HG02973 (cell line): ENCODE measurements at regions not wholly inside any gene's neighbourhood (a gene's known extent, or its start where the extent isn't known, plus 50 kb on each side); places are given as distances from the start of the nearest gene placed in this dataset.
"Not testable (repeated sequence)": the region's sequence is repeated elsewhere in the genome, so short reads cannot be mapped to it uniquely, and the experiment has no call there.

Experiments
- ATAC-seq: cut with Tn5 transposase; IDR thresholded peaks from one replicate; pipeline ENCODE4 v1.9.1; 2021; ENCODE audit warnings: moderate library complexity; ENCODE audit not compliant: unreplicated experiment

DNA sequence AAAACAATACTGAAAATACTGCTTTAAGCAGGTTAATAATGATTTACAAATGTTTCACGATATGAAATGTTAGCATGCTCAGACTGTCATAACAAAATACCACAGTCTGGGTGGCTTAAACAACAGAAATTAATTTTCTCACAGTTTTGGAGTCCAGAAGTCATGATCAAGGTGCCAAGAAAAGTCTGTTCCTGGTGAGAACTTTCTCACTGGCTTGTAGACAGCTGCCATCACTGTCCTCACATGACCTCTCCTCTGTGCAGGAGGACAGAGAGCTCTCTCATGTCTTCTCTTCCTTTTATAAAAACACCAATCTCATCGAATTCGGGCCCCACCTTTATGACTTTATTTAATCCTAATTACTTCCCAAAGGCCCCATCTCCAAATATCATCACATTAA is 426.7 kb downstream of the KLHL13 start:
- no peak for ATAC-seq

- no peak for ATAC-seq
Measured at GRCh38 chrX:117680286-117680685, 436.3 kb downstream of the KLHL13 start.

DNA sequence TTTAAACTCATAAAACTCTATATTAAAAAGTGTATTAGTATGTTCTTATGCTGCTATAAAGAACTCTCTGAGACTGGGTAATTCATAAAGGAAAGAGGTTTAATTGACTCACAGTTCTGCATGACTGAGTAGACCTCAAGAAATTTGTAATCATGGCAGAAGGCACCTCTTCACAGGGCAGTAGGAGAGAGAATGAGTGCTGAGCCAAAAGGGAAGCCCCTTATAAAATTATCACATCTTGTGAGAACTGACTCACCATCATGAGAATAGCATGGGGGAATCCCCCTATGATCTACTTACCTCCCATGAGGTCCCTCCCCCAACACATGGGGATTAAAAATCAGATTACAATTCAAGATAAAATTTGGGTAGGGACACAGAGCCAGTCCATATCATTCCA is 463.2 kb downstream of the KLHL13 start:
- ATAC-seq = no peak

DNA sequence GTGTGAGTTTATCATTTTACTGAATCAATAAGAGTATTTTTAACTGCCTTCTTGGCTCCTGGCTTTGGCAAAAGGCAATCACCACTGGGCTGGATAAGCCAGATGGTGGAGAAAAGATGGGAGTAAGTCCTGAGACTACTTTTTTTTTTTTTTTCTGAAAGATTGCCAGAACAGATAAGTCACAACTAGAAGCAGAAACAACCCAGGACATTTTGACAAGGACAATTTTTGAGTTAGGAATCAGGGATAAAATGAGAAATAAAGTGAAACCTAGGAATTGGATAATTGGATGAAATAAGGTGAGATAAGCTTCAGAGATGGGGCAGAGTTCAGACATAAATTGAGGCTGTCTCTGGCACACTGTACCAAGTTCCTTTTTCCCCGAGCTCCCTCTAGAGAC is 471.0 kb downstream of the KLHL13 start:
- no peak for ATAC-seq

- no peak for ATAC-seq
Measured at GRCh38 chrX:117641913-117642656, 474.5 kb downstream of the KLHL13 start.

- ATAC-seq = no peak
Measured at GRCh38 chrX:117636826-117637225, 479.8 kb downstream of the KLHL13 start.

DNA sequence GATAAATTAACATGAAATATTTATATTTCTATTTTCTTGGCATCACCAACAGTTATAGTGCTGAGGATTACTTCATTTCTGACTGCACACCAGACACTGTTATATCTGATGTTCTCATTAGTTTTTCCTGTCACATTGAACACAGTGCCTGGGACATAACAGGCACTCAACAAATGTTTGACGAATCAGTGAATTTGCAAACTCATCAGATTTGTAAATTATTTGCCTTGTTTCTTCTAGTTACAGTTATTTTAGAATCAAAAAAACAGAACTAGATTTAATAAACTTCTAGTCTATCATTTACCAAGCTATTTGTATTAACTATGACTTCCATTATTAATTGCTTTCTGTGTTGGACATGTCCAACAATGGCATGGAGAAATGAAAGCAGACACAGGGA is 483.3 kb downstream of the KLHL13 start:
- ATAC-seq = no peak

GRCh38 chrX:117628381-117628780 is 488.2 kb downstream of the KLHL13 start:
- no peak for ATAC-seq

DNA sequence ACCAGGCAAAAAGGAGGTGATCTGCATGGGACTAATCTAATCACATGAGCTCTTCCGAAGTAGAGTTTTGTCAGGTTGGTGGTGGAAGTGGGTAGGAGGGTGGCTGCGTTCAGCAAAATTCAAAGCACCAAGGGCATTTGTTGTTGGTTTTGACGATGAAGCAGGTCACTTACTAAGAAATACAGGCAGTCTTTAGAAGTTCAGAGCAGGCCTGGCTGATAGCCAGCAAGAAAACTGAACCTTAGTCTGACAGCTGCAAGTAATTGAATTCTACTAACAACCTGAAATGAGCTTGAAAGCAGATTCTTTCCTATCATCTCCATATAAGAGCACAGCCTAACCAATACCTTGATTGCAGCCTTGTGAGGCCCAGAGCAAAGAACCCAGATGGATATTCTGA is 505.8 kb downstream of the KLHL13 start:
- no peak for ATAC-seq

DNA sequence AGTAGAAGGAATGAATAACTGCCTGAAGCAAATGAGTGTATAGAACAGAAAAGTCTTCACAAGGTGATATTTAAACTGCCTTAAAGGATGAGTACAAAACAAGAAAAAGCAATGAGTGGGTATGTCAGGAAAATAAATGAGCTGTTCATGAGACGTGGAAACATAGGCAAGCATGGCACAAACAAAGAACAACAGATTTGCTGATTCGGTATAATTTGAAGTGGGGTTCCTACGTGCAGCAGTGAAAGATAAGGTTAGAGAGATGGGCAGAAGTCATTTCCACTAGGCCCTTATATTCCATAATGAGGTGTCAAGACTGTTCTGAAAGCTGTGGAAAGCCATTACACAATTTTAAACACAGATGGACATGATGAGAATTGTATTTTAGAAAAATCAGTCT is 506.6 kb downstream of the KLHL13 start:
- no peak for ATAC-seq

- no peak for ATAC-seq
Measured at GRCh38 chrX:117607561-117607960, 509.0 kb downstream of the KLHL13 start.

- ATAC-seq = not testable (repeated sequence)
Measured at GRCh38 chrX:117606101-117606500, 510.5 kb downstream of the KLHL13 start.

DNA sequence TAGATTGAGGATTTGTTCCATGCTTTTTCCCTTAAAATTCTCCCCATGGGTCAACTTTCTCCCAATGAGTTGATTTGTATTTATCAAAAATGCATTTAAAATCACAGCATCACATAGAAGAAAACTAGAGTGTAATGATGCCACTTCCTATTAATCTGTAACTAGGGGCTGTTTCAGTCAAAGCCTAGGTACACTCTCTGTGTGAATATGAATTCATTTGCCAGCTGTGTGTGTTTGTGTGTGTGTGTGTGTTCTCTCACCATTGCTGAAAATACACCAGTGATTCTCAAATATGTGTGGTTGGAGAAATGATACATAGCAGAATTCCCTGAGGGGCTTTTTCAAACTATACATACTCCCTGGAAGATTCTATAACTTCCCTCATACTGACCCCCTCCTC is 546.5 kb downstream of the KLHL13 start:
- ATAC-seq = no peak

GRCh38 chrX:117568238-117568637 is 548.4 kb downstream of the KLHL13 start:
- ATAC-seq = no peak

GRCh38 chrX:117543885-117544284 is 572.7 kb downstream of the KLHL13 start:
- ATAC-seq = no peak

GRCh38 chrX:117539090-117539418 is 577.6 kb downstream of the KLHL13 start:
- no peak for ATAC-seq

DNA sequence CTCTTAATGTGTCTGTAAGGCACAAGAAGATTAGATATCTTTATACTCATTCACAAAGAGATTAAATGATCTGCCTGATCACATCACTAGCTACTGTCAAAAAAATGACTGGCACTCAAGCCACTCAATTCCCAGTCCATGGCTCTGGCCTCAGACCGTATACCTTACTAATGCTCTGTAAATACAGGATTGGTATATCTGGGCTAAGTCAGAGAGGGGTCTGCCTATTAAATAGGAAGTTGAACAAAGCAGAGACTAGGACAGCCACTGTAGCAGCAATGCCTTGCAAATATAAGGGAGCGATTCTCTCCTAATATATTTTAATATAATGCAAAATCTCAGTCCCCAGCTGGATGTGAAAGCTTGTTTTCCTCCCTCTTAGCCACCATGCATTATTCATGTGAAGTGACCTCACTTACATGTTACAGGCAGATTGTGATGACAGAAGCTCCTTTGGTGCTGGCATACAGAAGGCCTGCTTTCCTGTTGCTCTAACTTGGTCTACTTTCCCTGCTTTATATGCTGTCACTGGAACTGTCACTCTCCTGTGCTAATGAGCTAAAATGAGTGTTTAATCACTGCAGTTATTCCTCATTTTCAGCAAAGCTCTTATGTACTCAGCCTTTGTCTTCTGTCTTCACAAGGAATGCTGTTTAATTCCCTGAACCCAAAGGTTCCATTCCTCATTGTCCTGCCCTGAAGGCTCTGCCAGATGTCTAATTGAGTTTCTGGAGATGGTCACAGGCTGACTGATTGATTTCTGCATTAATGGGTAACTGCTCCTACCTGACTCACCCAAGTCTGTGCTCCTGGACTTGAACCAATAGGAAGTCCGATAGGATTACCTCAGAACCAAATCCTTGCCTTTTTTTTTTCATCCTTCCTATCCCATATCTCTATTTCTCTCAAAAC is 578.2 kb downstream of the KLHL13 start:
- ATAC-seq = no peak

DNA sequence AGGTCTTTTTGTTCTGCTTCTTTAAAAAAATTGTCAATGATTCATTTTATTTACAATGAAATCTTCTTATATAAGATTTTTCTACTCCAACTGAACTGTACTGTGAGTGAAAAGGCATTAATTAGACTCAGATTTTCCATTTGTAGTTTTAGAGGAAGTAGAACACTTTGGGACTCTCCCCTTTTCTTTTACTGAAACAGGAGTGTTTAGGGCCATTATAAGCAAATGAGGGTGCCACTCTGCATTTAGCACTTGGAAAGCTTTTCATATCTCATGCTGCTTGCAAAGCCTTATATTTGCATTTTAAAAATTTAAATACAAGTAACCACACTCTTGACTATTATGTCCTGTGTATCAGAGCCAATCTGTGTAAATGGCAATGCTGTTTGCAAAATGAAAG is 584.3 kb downstream of the KLHL13 start:
- no peak for ATAC-seq

DNA sequence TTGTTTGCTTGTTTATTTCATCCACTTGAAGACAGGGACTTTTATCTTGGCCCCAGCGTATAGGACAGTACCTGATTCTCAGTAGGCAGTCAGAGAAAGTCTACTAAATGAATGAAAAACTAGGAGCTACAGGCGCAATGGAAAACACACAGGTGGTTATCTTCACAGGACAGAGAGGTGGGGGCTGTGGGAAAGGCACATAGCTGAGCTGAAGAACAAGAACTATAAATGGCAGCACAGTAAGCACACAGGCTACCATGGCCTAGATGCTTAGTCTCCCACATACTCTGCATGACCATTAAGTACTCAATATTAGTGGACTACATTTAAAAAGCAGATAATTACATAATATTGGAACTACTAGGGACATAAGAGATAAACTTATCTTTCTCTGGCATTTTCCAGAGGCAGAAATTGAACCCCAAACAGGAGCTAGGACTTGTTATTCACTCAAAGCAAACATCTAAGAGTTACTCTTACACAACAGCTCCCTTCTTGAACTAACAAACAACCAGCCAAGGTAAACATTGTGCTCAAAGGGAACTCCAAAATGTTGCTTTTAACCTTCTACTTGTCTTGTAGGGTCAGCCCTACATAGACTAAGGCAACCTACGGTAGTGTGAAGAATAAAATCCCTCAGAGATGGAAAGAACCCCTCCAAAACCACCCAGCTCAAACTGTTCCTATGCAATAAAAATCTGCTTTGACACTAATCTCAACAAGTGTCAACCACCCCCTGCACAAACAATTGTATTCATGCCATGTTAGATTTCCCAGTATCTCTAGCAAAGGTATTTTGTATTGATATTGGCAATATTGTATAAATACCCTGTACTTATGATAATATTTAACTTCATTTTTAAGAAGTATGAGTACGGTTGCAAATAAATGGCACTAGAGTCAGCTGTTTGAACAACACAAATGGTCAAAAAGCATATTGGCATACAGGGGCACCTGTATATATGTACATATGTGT is 593.6 kb downstream of the KLHL13 start:
- ATAC-seq = no peak

- no peak for ATAC-seq
Measured at GRCh38 chrX:117517994-117518393, 598.6 kb downstream of the KLHL13 start.

- no peak for ATAC-seq
Measured at GRCh38 chrX:117511379-117511778, 605.2 kb downstream of the KLHL13 start.
